ENCODE measurements at regions not wholly inside any gene's neighbourhood (a gene's known extent, or its start where the extent isn't known, plus 50 kb on each side); places are given as distances from the start of the nearest gene placed in this dataset.

DNA sequence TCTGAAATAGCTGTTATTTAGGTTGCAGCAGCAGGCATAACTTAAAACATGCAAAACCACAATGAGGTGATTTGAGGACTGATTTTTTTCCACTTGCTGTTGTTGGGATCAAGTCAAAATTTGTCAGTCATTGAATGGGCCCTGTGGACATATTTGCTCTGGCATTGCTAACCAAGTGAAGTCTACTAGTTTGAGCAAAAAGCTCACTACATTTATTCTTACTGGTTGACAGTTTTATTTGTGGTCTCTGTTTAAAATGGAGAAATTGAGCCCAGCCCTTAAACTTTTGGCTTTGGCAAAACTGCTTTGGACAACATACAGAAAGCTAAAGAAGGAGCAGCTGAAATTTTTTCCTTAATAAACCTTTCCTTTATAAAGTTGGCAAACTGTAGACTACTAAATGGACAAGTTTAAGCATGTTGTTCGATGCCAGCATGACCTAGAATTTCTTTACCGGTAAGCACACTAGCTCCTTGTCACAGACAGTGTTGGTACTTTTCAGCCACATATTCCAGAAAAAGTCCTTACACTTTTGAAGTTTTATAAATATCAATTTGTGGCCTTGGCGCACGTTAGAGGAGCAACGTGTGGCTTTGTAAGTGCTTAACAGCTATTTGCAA is 234.6 kb downstream of the USP25 start:
- TF ChIP-seq, protein P1, sequence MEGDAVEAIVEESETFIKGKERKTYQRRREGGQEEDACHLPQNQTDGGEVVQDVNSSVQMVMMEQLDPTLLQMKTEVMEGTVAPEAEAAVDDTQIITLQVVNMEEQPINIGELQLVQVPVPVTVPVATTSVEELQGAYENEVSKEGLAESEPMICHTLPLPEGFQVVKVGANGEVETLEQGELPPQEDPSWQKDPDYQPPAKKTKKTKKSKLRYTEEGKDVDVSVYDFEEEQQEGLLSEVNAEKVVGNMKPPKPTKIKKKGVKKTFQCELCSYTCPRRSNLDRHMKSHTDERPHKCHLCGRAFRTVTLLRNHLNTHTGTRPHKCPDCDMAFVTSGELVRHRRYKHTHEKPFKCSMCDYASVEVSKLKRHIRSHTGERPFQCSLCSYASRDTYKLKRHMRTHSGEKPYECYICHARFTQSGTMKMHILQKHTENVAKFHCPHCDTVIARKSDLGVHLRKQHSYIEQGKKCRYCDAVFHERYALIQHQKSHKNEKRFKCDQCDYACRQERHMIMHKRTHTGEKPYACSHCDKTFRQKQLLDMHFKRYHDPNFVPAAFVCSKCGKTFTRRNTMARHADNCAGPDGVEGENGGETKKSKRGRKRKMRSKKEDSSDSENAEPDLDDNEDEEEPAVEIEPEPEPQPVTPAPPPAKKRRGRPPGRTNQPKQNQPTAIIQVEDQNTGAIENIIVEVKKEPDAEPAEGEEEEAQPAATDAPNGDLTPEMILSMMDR (IDR thresholded peaks at IDR 0.05): no peak
- Mint-ChIP-seq H3K9me3 (no peaks in the 10 kb centered on the region), H3K36me3 (ENCODE audit: low read depth) (no peaks in the 10 kb centered on the region), H3K4me1 (ENCODE audit: low read depth) (peaks cover 13% of the 10 kb centered on the region), H3K27ac (no peak overlapping the region), H3K27me3 (ENCODE audit: insufficient read depth) (no peaks in the 10 kb centered on the region; the same call in 1 of the 2 replicates), H3K4me3 (no peak overlapping the region)
- no peak for DNase-seq

DNA sequence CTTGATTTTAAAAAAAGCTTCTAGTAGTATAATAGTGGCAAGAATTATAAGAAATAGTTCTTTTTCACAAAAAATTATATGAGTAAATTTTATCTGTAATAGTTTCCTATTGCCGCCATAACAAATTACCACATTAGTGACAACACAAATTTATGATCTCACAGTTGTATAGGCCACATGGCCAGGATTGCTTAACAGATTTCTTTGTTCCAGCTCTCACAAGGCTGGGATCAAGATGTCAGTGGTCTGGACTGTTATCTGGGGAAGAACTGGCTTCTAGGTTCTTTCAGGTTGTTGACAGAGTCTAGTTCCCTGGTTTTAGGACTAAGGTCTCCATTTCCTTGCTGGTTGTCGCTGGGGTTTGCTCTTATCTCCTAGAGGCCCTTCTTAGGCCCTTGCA is 236.4 kb downstream of the USP25 start:
- Mint-ChIP-seq H3K36me3 (ENCODE audit: low read depth) (no peaks in the 10 kb centered on the region), H3K27me3 (ENCODE audit: insufficient read depth) (no peaks in the 10 kb centered on the region; the same call in 1 of the 2 replicates), H3K4me3 (no peak overlapping the region), H3K4me1 (ENCODE audit: low read depth) (peaks cover 18% of the 10 kb centered on the region), H3K9me3 (no peaks in the 10 kb centered on the region), H3K27ac (no peak overlapping the region)
- TF ChIP-seq, protein P1 (IDR thresholded peaks at IDR 0.05): no peak
- DNase-seq: no peak

DNA sequence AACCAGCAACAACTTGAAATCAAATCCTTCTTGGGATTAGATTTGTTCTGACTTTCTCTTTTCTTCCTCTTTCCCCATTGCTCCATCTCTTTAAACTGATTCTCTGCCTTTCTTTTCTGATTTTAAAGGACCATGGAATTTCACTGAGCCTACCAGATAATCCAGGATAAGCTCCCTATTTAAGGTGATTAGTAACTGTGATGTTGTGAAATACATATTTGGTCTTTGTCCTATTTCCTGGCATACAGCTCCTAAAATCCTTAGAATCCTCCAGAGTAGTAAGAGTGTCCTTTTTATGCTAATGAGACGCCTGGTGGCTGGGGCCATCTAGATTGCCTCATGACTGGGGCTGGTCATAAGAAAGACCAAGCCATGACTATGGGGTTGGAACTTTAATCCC is 236.9 kb downstream of the USP25 start:
- H3K9me3 Mint-ChIP-seq: no peaks in the 10 kb centered on the region
- H3K36me3 Mint-ChIP-seq (ENCODE audit: low read depth): no peaks in the 10 kb centered on the region
- no peaks in the 10 kb centered on the region; the same call in 1 of the 2 replicates for H3K27me3 Mint-ChIP-seq (ENCODE audit: insufficient read depth)
- no peak for DNase-seq
- no peak overlapping the region for H3K4me3 Mint-ChIP-seq
- H3K27ac Mint-ChIP-seq: no peak overlapping the region
- TF ChIP-seq, protein P1 (IDR thresholded peaks at IDR 0.05): no peak
- H3K4me1 Mint-ChIP-seq (ENCODE audit: low read depth): peaks cover 18% of the 10 kb centered on the region

GRCh38 chr21:15967661-15968060 is 237.9 kb downstream of the USP25 start:
- Mint-ChIP-seq H3K27me3 (ENCODE audit: insufficient read depth) (no peaks in the 10 kb centered on the region; the same call in 1 of the 2 replicates), H3K9me3 (no peaks in the 10 kb centered on the region), H3K27ac (no peak overlapping the region), H3K36me3 (ENCODE audit: low read depth) (no peaks in the 10 kb centered on the region), H3K4me1 (ENCODE audit: low read depth) (peaks cover 18% of the 10 kb centered on the region), H3K4me3 (no peak overlapping the region)
- peak; percentile 4 for DNase-seq
- TF ChIP-seq, protein P1 (IDR thresholded peaks at IDR 0.05): no peak

DNA sequence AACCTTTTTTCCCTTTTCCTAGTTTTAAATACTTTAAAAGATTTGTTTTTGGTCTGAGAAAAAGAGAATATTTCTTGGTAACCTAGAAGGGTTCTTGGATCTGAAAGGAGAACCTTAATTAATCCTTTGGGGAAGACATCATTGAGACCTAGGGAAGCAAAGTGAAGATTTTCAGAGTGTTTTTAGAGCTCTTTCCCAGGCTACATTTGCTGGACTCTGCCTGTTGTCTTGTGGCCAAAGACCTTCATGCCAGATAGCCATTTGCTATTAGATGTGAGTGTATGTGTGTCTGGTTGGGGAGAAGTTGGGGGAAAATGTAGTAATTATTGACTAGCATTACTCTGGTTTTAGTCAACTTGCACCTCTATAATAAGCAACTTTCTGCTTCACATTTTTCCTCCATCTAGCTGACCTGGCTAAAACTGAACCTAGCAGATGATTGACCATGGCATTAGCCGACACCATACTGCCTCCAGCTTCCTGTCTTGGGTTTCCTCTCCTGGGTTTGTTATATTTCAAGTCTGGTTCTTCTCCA is 239.1 kb downstream of the USP25 start:
- Mint-ChIP-seq H3K27ac (no peak overlapping the region), H3K4me1 (ENCODE audit: low read depth) (peaks cover 18% of the 10 kb centered on the region), H3K27me3 (ENCODE audit: insufficient read depth) (no peaks in the 10 kb centered on the region), H3K4me3 (no peak overlapping the region), H3K9me3 (no peaks in the 10 kb centered on the region), H3K36me3 (ENCODE audit: low read depth) (no peaks in the 10 kb centered on the region)
- no peak for DNase-seq
- TF ChIP-seq, protein P1 (IDR thresholded peaks at IDR 0.05): no peak

Measured in HFFc6 (cell line).